ENCODE measurements at regions not wholly inside any gene's neighbourhood (a gene's known extent, or its start where the extent isn't known, plus 50 kb on each side); places are given as distances from the start of the nearest gene placed in this dataset.
"Not testable (repeated sequence)": the region's sequence is repeated elsewhere in the genome, so short reads cannot be mapped to it uniquely, and the experiment has no call there.

DNA sequence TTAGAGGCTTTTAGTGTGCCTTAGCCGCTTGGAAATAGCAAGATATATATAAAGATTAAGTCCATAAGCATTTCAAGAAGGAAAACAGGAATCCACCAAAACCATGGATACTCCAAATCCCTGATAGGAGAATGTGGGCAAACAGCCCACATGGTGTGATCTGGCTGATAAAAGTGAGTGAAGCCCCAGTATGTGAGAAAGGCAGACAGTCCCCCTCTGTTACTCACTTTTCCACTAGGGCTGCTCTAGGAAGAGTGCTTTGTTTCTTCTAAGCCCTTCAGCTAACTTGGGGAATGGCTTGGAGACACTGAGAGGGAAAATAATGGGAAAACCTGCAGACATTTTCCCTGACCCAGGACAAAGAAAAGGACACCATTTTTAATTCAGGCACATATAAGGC, 802.3 kb upstream of the PRR20A start:
- no peak for DNase-seq

DNA sequence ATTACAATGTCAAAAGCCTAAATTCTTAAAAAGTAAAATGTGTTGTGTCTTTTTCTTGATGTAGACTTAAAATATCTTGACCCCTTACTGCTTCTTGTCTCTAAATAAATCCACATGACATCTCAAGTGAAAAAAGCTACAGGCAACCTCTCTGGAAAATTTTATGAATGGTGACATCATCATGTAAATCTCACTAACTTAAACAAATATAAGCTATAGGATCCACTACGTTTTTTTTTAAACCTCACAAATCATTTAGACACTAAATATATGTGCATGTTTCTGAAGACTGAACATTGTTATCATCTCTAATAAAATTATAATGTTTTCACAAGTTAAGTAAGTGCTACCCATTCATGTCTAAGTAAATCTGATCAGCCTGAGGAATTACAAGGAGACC, 793.7 kb upstream of the PRR20A start:
- no peak for DNase-seq

DNA sequence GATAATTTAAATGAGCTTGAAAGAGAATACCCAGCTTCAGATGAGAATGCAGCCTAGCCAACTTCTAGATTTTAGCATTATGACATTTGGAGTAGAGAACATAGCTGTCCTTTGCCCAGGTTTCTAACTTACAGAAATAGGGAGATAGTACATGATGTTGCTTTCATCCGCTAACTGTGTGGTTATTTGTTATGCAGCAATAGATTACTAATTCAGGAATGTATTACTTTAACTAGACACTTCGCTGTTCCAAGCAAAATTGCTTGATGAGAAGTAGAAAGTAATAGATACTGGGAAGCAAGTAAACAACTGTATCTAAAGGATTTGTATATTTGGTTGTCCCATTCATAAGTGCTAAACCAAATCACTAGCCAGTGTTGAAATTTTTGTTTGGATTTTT, 790.9 kb upstream of the PRR20A start:
- DNase-seq: no peak

DNA sequence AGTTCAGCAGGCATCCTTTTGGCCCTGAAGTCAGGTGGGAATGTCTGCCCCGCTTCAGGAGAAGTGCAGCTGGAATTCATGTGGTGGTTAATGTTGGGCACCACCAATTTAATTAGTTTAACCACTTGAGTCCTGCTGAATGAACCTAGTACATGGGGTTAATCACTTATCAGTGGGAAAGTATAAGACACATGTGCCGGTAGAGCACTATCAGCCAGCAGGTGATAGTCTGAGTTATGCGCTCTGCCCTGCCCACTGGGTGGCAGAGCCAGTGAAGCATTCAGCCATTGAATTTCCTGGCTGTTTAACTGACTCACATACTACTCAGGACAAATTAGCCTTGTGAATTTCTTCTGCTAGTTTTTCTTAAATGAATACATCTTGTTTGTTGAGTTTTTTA, 789.7 kb upstream of the PRR20A start:
- DNase-seq: peak; percentile 80

DNA sequence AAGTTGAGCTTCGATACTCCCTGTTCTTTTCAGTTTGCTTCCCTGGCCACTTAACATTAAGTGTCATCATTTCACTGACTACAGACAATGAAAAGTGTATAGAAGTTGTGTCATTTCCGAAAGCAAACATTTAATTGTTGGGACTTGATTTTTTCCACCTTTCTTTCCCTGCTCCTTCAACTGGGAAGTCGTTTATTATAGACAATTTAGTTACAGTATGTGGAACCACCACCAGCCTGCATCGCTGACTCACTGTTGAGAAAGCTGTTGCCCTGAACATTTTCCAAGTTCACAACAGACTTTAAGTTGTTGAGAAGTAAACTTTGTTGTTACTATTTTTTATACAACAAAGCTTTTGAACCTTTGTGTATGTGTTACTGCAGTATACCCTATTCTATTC, 788.4 kb upstream of the PRR20A start:
- no peak for DNase-seq

DNA sequence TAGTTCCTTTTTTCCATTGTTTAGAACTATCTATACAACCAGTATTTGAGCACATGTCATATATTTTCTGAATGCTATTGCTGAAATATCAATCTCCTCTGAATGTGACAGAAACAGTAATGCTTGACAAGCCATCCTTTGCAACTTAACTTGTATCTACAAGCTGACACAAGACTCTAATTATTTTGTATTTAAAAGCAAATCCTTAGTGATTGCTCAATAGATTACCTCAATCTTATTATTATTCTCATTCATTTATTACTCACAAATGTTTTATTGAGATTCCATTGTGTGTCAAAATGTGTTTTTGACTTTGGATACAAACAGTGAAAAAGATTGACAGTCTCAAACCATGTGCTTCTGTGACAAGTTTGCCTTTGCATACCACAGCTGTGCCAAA, 787.8 kb upstream of the PRR20A start:
- no peak for DNase-seq

DNA sequence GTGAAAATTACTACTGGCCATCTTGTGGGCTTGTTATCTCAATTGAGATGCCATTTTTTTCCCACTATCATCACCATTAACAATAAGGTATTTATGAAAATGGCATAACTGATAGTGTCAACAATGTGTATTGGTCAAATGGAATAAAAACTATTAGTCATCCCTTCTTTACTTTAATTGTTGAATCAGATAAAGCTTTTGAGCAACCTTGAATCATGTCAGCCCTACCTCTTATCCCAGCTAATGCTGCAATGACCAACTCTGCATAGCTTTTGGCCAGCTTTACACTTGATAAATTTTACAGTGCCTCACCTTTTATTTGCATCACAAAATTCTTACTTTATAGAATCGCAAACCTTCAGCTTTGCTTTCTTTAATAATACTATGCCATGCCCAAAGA, 784.0 kb upstream of the PRR20A start:
- DNase-seq: no peak

DNA sequence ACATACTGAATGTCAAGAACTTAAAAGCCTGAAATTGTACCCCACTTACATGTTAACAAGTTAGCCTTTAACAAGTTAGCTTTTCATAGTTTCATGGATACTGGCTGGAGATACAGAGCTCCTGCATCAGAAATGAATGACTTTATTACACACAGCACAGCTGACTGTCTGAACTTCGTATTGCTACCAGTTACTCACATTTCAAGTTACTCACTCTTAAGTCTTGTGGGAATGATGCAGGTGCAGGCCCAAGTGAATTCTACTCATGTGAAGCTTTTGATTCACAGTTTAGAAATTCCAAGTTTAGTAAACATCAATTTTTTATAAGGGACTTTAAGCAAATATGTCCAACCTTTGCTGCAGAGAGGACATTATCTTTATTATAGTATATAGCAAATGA, 762.2 kb upstream of the PRR20A start:
- DNase-seq: no peak

DNA sequence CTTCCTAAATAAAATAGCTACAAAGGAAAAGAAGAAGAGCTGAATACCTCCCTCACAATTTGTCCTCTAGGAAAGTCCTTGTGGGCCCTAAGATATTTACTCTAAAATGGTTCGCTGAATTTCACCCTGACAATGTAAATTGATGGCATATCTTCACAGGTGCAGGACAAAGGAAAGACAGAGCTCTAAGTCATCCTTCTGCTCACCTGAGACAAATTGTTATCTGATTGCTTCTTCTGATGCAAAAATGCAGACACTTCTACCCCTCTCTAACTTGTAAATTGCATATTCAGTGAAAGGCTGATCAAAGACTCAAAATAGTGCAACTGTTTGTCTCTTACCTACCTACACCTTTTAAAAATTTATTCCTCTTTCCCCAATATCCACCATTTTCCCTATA, 747.2 kb upstream of the PRR20A start:
- no peak for DNase-seq

DNA sequence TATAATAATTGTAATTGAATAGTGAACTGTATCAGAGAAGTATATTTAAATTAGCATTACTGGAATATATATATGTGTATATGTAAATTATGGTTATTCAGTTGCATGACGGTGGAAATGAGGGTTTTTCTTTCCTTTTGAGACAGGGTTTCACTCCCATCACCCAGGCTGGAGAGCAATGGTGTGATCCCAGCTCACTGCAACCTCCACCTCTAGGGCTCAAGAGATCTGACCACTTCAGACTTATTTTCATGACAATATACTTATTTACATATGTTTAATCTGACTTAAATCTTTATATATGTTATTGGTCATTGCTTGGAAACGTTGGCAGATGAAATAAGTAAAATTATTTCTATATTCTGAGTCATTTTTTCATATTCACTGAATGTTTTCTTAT, 744.4 kb upstream of the PRR20A start:
- DNase-seq: no peak

DNA sequence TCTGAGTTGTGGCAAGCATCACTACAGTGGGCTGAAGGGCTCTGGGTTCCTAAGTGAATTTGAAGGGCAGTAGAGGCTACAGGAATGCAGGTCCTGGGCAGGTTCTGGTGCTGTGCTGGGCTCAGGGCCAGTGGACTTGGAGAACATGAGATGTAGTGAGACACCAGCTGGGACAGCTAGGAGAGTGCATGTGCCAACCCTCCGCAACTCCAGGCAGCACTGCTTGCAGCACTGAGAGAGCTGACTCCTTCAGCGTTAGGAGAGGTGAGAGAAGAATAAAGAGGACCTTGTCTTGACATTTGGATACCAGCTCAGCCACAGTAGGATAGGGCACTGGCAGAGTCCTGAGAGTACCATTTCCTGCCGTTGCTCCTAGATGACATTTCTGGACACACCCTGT, 739.9 kb upstream of the PRR20A start:
- DNase-seq: no peak

DNA sequence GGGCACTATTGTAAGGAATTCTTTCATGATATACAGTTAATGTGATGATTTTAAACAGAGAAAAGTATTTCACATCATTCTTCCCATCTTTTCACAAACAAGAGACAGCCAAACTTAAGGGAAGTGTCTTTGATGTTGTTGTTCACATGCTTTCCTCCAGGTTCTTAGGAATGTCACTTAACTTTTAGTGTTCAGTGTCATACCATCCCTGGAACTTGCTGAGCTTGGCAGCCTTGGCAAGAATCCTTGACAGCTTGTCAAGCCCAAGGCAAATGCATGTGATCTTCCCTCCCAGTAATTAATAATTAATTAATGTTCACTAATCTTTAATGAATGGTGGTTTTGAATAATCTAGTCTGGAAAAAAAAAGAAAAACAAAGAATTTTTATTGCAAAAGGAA, 727.9 kb upstream of the PRR20A start:
- no peak for DNase-seq

DNA sequence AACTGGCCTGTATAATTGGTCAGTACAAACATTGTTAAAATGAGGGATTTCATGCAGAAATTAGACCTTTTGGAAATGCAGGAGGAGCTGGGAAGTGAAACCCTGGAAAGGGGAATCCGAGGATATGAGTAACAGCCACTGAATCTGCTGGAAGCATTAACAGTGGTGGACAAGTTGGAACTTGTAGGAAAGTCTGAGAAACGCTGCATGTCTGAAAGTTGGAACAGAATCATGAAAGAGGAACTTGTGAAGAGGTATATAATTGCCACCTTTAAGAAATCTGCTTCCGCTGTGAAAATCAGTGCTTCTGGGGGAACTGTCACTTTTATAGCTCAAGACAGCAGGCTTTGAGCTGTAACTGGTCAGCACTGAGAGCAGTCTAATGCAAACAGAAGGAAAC, 716.5 kb upstream of the PRR20A start:
- no peak for DNase-seq

DNA sequence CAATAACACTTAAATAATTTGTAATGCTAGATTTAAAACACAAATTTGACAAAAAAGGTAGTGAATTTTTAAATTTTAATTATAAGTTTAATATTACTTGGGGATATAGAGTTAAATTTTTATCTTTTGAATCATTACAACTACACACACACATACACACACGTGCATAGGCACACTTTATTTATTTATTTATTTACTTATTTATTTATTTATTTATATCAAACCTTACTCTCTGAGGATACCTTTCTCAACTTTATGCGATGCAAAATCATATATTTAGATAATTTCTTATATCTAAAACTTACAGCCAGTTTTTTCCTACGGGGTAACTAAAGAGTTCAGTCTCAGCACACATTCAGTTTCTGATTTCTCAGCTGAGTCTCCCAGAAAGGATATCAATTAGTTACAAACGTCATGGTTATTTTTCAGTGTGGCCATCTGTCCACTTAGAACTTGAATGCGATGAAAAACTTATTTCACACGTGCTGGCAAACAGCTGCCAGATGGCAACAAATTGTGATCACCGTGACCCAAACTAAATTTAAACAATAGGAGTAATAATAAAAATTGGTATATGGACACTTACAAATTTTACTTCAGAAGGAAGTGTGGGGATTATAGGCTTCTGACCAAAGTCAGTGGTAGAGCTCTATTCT, 683.1 kb upstream of the PRR20A start:
- no peak for DNase-seq

DNA sequence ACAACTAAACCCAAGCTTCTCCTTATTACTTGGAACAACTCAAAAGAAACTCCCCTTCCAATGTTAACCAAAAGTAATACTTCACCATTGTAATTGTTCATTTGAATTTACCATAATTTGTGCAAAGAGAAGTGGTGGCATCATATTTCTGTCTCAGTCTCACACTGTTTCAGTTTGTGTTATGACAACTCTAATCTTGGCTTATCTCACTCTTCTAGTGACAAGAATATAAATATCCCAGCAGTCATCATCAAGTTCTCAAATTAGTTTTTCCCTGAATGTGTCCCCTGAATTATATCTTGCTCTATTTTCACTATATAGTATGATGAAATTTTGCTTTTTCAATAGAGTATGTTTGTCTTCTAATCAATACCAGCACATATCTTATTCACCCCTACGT, 681.4 kb upstream of the PRR20A start:
- DNase-seq: no peak

DNA sequence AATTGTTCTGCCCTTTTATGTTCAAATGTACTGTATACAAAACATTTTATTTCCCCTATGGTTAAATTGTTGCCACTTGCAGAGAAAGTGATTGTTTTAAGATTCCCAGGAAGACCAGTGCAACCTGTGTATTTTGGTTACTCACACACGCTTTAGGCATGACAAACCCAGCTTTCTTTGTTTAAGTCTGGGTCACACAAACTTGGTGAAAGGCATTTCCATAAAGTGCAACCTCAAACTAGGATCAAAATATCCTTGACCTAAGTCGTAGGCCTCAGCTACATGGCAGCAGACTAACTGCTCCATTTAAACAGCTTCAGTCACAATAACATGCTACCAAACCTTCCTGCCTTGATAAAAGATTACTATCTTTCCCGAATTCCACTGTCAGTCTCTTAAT, 639.0 kb upstream of the PRR20A start:
- DNase-seq: no peak

DNA sequence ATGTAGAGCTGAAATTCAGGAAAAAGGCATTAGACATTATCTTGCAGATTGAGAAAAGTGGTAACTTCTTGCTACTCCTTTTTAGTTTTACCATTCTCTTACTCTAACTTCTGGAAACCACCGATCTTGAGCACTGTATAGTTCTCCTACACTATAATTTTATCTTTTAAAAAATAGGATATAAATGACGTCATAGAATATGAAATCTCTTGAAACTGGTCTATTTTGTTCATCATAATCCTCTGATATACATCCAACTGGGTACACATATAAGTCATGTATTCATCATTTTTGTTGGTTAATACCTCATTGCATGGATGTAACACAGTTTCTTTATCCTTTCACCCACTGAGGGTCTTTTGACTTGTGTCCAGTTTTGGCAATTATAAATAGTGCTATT, 629.9 kb upstream of the PRR20A start:
- DNase-seq: no peak

DNA sequence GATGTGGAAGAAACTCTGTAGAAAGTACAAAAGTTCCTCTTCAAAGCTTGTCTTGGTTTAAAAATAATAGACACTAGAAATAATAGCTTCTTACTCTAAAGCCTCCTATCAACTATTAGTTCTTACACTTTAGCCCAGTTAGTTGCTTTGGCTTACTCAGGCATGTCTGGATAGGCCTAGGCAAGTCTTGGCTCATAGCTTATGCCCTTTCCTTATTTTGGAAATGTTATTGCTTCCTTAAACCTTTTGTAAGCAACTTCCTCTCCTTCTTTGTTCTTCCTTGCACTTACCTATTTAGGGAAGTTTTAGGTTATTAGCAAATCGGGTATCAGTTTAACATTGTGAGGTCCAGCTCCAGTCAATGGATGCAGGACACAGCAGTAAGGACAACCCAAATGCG, 628.4 kb upstream of the PRR20A start:
- not testable (repeated sequence) for DNase-seq

DNA sequence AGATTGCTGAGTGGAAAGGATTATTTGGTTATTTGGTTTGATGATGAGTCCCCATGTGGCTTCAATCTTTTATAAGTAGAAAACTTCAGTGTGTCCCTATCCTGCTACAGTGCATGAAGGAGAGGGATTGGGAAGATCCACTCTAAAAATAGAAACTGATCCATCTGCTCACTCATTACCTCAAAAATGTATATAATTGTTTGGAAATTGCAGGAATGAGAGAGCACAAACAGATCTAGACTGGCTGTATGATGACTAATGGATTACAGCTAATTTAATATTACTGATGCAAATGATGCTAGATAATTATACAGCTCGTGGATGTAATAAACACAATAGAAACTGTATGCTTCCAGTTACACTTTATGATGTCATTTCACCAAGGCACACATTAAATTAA, 625.3 kb upstream of the PRR20A start:
- DNase-seq: no peak

DNA sequence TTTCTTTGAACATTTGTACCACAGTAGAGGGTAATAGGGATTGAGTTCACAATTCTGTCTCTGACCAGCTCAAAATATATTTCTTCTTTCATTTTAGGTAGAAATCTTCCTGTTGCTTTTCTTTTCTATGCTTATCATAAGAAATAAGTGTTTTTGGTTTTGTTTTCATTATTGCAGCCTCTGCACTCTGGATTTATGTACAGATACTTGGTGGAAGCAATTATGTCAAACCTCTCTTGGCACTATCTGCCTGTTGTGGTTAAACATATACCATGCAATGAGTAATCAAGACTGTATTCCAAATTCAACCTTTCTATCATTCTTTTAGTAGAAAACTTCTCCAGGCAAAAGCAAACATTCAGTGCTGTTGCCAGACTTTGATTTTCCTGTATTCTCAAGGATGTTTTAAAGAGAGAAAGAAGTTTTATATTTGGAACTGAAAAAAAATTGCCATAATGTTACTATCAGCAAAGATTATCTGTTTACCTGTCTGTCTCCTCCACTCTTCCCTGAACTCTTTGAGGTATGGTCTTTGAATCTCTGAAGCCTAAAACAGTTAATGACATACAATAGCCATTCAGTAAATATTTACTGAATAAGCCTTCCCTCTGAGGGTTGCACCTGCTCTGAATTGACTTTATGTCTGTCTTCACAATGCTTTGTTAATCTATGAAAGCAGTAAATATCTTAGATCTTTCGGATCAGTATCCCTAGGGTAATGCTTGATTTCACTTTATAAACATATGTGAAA, 612.5 kb upstream of the PRR20A start:
- DNase-seq: no peak

DNA sequence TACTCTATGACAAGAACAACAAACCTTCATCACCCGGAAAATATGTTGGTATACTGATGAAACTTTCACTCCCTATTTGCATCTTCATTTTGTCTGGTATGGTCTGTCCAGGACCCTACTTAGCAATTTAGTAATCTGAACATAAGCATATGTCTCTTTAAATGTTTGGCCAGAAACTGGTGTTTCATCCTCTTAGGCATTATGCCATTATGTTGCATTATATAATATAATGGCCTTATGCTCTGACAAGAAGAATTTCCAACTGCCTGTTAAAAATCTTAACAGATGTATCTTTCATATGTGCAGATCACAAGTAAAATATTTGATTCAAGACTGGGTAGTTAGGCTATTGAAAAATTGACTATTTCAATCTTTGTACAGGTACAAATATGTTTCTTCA, 610.6 kb upstream of the PRR20A start:
- DNase-seq: no peak

DNA sequence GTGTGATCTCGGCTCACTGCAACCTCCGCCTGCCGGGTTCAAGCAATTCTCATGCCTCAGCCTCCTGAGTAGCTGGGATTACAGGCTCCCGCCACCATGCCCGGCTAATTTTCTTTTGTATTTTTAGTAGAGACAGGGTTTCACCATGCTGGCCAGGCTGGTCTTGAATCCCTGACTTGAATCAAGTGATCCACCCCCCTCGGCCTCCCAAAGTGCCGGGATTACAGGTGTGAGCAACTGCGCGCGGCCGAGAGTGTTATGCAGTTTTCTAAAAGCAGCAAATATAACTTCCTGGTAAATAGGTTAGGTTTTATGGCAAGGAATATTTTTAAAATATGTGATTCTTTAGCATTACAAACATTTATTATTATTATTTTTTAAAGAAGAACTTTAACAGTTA, 592.8 kb upstream of the PRR20A start:
- not testable (repeated sequence) for DNase-seq

DNA sequence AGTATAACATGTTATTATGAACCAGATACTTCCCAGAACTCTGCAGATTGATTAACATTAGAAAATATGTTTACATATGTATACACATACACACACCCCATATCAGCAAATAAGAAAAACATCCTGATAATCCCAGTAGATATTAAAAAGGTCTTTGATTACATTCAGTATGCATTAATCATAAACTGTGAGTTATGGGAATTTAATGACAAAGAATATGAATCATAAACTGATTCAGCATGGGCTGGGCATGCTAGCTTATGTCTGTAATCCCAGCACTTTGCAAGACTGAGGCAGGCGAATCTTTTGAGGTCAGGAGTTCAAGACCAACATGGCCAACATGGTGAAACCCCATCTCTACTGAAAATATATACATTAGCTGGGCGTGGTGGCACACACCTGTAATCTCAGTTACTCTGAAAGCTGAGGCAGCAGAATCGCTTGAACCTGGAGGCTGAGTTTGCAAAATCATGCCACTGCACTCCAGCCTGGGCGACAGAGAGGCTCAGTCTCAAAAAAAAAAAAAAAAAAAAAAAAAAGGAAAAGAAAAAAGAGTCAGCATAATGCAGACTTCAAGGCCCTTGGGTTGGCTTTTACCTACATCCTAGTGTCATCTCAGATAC, 581.9 kb upstream of the PRR20A start:
- DNase-seq: no peak

DNA sequence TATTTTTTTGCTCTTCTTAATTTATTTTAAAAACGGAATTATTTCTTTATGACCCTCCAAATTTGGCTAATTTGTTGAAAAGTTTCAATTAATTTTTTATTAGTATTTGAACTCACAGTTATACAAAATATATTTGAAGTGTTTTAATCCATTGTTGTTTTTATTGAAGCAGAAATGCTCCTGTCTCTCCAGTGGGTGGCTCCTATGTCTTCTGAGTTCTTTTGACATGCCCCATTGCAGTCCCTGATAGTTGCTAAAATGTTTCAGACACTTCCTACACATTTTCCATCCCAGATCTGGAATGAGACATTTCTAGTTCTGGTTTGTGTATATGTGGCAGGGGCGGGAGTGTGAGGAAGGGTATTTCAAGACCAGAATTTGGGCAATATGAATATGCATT, 579.4 kb upstream of the PRR20A start:
- DNase-seq: no peak

DNA sequence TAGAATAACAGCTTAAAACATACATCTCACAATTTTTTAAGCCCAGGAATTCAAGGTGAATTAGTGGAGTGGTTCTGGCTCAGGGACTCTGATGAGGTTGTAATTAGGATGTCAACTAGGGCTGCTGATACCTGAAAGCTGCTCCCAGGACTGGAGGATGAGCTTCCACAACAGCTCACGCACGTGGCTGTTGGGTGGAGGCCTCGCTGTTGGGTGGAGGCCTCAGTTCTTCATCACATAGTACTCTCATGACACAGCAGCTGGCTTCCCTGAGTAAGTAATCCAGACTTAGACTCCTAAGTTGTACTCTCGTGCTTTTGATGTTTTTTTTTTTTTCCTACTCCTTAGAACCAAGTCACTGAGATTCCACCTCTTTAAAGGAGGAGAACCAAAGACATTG, 577.1 kb upstream of the PRR20A start:
- no peak for DNase-seq

Measured in DMS79 (cell line).